ENCODE measurements at regions not wholly inside any gene's neighbourhood (a gene's known extent, or its start where the extent isn't known, plus 50 kb on each side); places are given as distances from the start of the nearest gene placed in this dataset.
"Not testable (repeated sequence)": the region's sequence is repeated elsewhere in the genome, so short reads cannot be mapped to it uniquely, and the experiment has no call there.

DNA sequence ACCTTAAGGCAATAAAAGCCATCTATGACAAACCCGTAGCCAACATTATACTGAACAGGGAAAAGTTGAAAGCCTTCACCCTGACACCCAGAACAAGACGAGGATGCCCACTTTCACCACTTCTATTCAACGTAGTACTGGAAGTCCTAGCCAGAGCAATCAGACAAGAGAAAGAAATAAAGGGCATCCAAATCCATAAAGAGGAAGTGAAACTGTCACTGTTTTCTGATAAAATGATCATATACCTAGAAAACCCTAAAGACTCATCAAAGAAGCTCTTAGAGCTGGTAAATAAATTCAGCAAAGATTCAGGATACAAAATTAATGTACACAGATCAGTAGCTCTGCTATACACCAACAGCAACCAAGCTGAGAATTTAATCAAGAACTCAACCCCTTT, 1561.9 kb upstream of the CELF4 start:
- TF ChIP-seq EGR1 (IDR thresholded peaks at IDR 0.05; ENCODE audit: borderline replicate concordance, low read depth, low read length); TAF1 (IDR thresholded peaks at IDR 0.05; ENCODE audit: low read depth, low read length); SP1 (IDR thresholded peaks at IDR 0.05; ENCODE audit: low read depth, low read length); EZH2 (IDR thresholded peaks at IDR 0.05; ENCODE audit: low read depth, low read length, severe bottlenecking): not testable (repeated sequence)
- TF ChIP-seq, protein P1, sequence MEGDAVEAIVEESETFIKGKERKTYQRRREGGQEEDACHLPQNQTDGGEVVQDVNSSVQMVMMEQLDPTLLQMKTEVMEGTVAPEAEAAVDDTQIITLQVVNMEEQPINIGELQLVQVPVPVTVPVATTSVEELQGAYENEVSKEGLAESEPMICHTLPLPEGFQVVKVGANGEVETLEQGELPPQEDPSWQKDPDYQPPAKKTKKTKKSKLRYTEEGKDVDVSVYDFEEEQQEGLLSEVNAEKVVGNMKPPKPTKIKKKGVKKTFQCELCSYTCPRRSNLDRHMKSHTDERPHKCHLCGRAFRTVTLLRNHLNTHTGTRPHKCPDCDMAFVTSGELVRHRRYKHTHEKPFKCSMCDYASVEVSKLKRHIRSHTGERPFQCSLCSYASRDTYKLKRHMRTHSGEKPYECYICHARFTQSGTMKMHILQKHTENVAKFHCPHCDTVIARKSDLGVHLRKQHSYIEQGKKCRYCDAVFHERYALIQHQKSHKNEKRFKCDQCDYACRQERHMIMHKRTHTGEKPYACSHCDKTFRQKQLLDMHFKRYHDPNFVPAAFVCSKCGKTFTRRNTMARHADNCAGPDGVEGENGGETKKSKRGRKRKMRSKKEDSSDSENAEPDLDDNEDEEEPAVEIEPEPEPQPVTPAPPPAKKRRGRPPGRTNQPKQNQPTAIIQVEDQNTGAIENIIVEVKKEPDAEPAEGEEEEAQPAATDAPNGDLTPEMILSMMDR (IDR thresholded peaks at IDR 0.05; ENCODE audit: control extremely low read depth in 1 of 3, insufficient read depth in 1 of 3, low read depth in 1 of 3, low read length in 3 of 3), result not testable (repeated sequence)
- TF ChIP-seq, protein P2, sequence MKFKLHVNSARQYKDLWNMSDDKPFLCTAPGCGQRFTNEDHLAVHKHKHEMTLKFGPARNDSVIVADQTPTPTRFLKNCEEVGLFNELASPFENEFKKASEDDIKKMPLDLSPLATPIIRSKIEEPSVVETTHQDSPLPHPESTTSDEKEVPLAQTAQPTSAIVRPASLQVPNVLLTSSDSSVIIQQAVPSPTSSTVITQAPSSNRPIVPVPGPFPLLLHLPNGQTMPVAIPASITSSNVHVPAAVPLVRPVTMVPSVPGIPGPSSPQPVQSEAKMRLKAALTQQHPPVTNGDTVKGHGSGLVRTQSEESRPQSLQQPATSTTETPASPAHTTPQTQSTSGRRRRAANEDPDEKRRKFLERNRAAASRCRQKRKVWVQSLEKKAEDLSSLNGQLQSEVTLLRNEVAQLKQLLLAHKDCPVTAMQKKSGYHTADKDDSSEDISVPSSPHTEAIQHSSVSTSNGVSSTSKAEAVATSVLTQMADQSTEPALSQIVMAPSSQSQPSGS (IDR thresholded peaks at IDR 0.05; ENCODE audit: low read length), result not testable (repeated sequence)

Data from H1 (cell line).